Fibroblast of lung (primary cell): ENCODE measurements at regions not wholly inside any gene's neighbourhood (a gene's known extent, or its start where the extent isn't known, plus 50 kb on each side); places are given as distances from the start of the nearest gene placed in this dataset.

ENCODE experiments used
- DNase-seq, 2 donors: peaks; one replicate each; pipeline versions ENCODE4 v3.0.0 to v3.0.0-alpha.2; 2010; ENCODE audit warnings: low read depth in 2 of 2
- H2AFZ ChIP-seq: 2 replicates; pipeline ENCODE4 v1.5.1; 2012; ENCODE audit warnings: low read length, control low read depth, inconsistent platforms
- H3K27ac ChIP-seq: 2 replicates; pipeline ENCODE4 v1.5.1; 2011; ENCODE audit warnings: low read length, control low read depth; ENCODE audit not compliant: insufficient read depth
- H3K27me3 ChIP-seq: 2 replicates; pipeline ENCODE4 v1.5.1; 2011; ENCODE audit warnings: mild to moderate bottlenecking, low read length; ENCODE audit not compliant: control insufficient read depth, insufficient read depth
- H3K36me3 ChIP-seq: 2 replicates; pipeline ENCODE4 v1.5.1; 2011; ENCODE audit warnings: low read length; ENCODE audit not compliant: control insufficient read depth, insufficient read depth
- H3K4me1 ChIP-seq: 2 replicates; pipeline ENCODE4 v1.5.1; 2011; ENCODE audit warnings: low read length; ENCODE audit not compliant: control insufficient read depth, insufficient read depth; ENCODE audit errors: extremely low read depth
- H3K4me2 ChIP-seq: 2 replicates; pipeline ENCODE4 v1.5.1; 2011; ENCODE audit warnings: low read length, control low read depth; ENCODE audit not compliant: insufficient read depth; ENCODE audit errors: extremely low read depth
- H3K4me3 ChIP-seq, 4 experiments: fragments of 200-600 bp in 1 of 4; sonication (generic) in 1 of 4; replicated peaks in 1 of 4; 2 replicates each; pipeline ENCODE4 v1.5.1; 2011 to 2016; ENCODE audit warnings: low read length in 4 of 4, low read depth in 3 of 4, mild to moderate bottlenecking in 3 of 4, control low read depth in 2 of 4, inconsistent platforms in 1 of 4, mixed read lengths in 1 of 4; ENCODE audit not compliant: insufficient read depth in 1 of 4; ENCODE audit errors: control extremely low read depth in 1 of 4
- H3K79me2 ChIP-seq: 2 replicates; pipeline ENCODE4 v1.5.1; 2012; ENCODE audit warnings: mild to moderate bottlenecking, low read length, inconsistent platforms; ENCODE audit not compliant: control insufficient read depth, insufficient read depth
- H3K9ac ChIP-seq: 2 replicates; pipeline ENCODE4 v1.5.1; 2011; ENCODE audit warnings: mild to moderate bottlenecking, low read length, control low read depth; ENCODE audit not compliant: insufficient read depth
- H3K9me3 ChIP-seq: 2 replicates; pipeline ENCODE4 v1.5.1; 2012; ENCODE audit warnings: low read depth, low read length; ENCODE audit not compliant: control insufficient read depth, insufficient read depth
- H4K20me1 ChIP-seq: 2 replicates; pipeline ENCODE4 v1.5.1; 2011; ENCODE audit warnings: low read length; ENCODE audit not compliant: control insufficient read depth, insufficient read depth; ENCODE audit errors: extremely low read depth
- EZH2 ChIP-seq: IDR thresholded peaks from 2 replicates; pipeline ENCODE4 v1.5.1; 2012; ENCODE audit warnings: low read length, control low read depth, mild to moderate bottlenecking; ENCODE audit errors: missing control alignments
- TF ChIP-seq, protein P1 (sequence below), 2 donors: IDR thresholded peaks in 1 of 2; conservative IDR thresholded peaks in 1 of 2; 1 replicate in 1 of 2; 2 replicates in 1 of 2; pipeline ENCODE4 v1.5.1; 2011 to 2012; ENCODE audit warnings: low read length in 2 of 2, control low read depth in 1 of 2, inconsistent platforms in 1 of 2, low read depth in 1 of 2, mild to moderate bottlenecking in 1 of 2

DNA sequence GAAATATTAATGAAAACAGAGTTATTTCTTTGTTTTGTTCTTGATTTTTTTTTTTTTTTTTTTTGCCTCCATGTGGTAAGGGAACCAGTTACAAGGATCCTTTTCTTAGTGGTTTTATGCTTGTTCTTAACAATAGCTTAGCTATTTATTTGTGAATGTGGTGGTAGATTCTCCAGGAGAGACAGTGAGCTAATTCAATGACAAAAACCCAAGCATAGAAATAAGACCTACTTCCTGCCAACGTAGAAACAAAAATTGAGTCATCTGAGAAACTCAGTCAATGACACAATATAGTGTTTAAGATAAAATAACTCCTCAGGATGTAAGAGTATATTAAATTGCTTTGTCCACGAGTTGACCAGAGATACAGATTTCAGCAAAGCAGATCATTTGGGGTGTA lies 863.8 kb upstream of the PABPC4L start:
- no peak overlapping the region for H3K4me2 ChIP-seq
- no peaks in the 10 kb centered on the region for H3K27me3 ChIP-seq
- no peak overlapping the region for H3K4me3 ChIP-seq
- H2AFZ ChIP-seq, result no peak overlapping the region
- no peaks in the 10 kb centered on the region for H4K20me1 ChIP-seq
- TF ChIP-seq EZH2, result no peak
- TF ChIP-seq, protein P1, sequence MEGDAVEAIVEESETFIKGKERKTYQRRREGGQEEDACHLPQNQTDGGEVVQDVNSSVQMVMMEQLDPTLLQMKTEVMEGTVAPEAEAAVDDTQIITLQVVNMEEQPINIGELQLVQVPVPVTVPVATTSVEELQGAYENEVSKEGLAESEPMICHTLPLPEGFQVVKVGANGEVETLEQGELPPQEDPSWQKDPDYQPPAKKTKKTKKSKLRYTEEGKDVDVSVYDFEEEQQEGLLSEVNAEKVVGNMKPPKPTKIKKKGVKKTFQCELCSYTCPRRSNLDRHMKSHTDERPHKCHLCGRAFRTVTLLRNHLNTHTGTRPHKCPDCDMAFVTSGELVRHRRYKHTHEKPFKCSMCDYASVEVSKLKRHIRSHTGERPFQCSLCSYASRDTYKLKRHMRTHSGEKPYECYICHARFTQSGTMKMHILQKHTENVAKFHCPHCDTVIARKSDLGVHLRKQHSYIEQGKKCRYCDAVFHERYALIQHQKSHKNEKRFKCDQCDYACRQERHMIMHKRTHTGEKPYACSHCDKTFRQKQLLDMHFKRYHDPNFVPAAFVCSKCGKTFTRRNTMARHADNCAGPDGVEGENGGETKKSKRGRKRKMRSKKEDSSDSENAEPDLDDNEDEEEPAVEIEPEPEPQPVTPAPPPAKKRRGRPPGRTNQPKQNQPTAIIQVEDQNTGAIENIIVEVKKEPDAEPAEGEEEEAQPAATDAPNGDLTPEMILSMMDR (conservative IDR thresholded peaks at IDR 0.05 in 1 of 2, IDR thresholded peaks at IDR 0.05 in 1 of 2; ENCODE audit: low read depth in 1 of 2, low read length in 2 of 2), result no peak
- H3K79me2 ChIP-seq, result no peaks in the 10 kb centered on the region
- no peak overlapping the region for H3K9ac ChIP-seq
- H3K9me3 ChIP-seq, result no peaks in the 10 kb centered on the region
- H3K27ac ChIP-seq, result no peak overlapping the region
- DNase-seq, result peak in 1 of 2 donors; percentile 26
- no peaks in the 10 kb centered on the region for H3K36me3 ChIP-seq
- H3K4me1 ChIP-seq, result no peaks in the 10 kb centered on the region

DNA sequence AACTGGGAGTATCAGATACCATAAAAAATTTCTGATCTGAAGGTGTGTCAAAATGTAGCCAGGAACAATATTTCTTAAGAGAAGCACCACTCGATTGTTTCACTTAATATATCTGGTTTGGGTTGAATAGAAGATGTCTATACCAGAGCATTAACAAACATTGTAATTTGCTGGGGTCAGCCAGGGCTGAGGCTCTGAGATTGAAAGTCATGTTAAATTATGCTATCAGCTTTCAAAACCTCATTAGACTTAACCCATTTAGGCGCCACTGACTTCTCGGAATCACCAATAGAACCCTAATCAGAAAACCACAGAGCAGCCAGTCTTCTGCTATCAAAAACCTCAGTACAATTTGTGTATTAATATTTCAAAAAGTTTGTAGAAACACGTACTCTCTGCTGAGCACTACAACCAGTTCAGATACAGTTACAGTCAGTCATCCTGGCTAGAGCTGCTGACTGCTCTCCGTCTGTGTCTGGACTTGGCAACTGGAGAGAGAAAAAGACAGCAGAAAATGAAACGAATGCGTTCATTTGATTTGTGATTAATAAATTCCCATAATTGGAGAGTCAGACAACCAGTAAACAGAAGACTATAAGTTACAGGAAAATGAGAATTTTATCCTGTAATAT lies 848.6 kb upstream of the PABPC4L start:
- Histone ChIP-seq H3K27me3 (no peaks in the 10 kb centered on the region), H2AFZ (peak overlapping the region; percentile 57), H4K20me1 (no peaks in the 10 kb centered on the region), H3K9ac (no peak overlapping the region), H3K79me2 (no peaks in the 10 kb centered on the region), H3K4me3 (no peak overlapping the region), H3K9me3 (no peaks in the 10 kb centered on the region), H3K4me1 (no peaks in the 10 kb centered on the region), H3K4me2 (peak overlapping the region; percentile 29), H3K36me3 (no peaks in the 10 kb centered on the region), H3K27ac (no peak overlapping the region)
- TF ChIP-seq, protein P1 (conservative IDR thresholded peaks at IDR 0.05 in 1 of 2, IDR thresholded peaks at IDR 0.05 in 1 of 2; ENCODE audit: low read depth in 1 of 2, low read length in 2 of 2), result no peak
- no peak for TF ChIP-seq EZH2
- DNase-seq, result peak in 1 of 2 donors; percentile 4

DNA sequence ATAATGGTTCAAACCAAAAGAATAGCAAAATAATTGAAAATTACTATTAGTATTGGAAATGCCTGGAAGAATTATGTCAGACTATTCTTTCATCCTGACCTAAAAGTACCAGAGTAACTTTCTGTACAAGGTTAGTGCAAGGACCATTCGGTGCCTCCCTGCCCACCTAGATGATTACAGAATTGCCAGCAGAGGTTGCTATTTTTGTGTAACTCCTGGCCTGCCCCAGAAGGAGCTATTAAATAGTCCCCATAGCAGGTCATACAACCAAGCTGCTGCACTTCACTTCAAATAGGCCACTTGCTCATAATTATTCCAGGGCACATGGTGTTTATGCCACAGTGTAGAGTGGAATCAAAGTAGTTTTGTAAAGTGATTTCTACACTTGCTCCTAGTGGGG lies 831.1 kb upstream of the PABPC4L start:
- Histone ChIP-seq H3K4me3 (no peak overlapping the region), H3K9ac (no peak overlapping the region), H4K20me1 (no peaks in the 10 kb centered on the region), H3K4me2 (no peak overlapping the region), H3K27me3 (no peaks in the 10 kb centered on the region), H3K36me3 (no peaks in the 10 kb centered on the region), H3K4me1 (no peaks in the 10 kb centered on the region), H3K27ac (no peak overlapping the region), H3K79me2 (no peaks in the 10 kb centered on the region), H3K9me3 (no peaks in the 10 kb centered on the region), H2AFZ (no peak overlapping the region)
- no peak for TF ChIP-seq EZH2
- TF ChIP-seq, protein P1 (conservative IDR thresholded peaks at IDR 0.05 in 1 of 2, IDR thresholded peaks at IDR 0.05 in 1 of 2; ENCODE audit: low read depth in 1 of 2, low read length in 2 of 2), result no peak
- DNase-seq, result no peak
